GM12875 (cell line): ENCODE measurements at regions not wholly inside any gene's neighbourhood (a gene's known extent, or its start where the extent isn't known, plus 50 kb on each side); places are given as distances from the start of the nearest gene placed in this dataset.

Source experiments
- H3K4me3 ChIP-seq: one replicate; pipeline ENCODE4 v1.5.1; 2011; ENCODE audit warnings: low read depth, low read length, control low read depth
- TF ChIP-seq, protein P1 (sequence below): IDR thresholded peaks from 2 replicates; pipeline ENCODE4 v1.5.1; 2011; ENCODE audit warnings: low read depth, mild to moderate bottlenecking, control low read depth, inconsistent platforms, low read length, moderate library complexity, borderline replicate concordance; ENCODE audit not compliant: insufficient read depth

DNA sequence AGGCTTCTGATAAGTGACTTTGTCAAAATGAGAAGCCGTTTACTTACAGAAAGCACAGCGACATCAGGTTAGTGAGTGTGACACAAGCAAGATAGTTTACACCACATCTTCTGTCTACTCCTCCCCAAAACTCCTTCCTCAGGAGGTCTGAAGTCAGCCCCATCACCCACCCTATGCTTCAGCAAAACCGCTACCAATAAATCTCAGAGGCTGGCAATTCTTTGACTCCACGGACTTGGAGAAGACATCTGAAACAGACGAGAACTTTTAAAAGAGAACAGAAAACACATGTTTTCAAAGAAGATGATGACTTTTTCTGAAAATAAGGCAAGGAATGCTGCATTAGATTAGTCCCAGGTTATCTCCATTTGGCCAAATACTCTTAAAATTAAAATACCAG is 261.1 kb downstream of the TBC1D4 start:
- TF ChIP-seq, protein P1, sequence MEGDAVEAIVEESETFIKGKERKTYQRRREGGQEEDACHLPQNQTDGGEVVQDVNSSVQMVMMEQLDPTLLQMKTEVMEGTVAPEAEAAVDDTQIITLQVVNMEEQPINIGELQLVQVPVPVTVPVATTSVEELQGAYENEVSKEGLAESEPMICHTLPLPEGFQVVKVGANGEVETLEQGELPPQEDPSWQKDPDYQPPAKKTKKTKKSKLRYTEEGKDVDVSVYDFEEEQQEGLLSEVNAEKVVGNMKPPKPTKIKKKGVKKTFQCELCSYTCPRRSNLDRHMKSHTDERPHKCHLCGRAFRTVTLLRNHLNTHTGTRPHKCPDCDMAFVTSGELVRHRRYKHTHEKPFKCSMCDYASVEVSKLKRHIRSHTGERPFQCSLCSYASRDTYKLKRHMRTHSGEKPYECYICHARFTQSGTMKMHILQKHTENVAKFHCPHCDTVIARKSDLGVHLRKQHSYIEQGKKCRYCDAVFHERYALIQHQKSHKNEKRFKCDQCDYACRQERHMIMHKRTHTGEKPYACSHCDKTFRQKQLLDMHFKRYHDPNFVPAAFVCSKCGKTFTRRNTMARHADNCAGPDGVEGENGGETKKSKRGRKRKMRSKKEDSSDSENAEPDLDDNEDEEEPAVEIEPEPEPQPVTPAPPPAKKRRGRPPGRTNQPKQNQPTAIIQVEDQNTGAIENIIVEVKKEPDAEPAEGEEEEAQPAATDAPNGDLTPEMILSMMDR, result no peak
- H3K4me3 ChIP-seq, result no peak overlapping the region

DNA sequence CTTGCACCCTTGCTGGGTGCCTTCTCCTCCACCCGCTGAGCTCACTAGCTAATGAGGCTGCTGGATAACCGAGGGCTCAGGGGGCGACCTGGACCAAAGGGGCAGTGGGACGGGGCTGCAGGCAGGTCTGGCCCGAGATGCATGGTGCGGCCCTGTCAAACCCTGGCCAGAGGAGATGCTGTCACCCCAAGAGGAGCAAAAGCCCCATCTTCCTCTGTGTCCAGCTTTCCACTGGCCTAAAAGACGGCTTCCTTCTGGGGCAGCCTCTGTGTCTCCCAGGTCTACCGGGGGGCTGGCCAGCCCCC is 261.8 kb downstream of the TBC1D4 start:
- TF ChIP-seq, protein P1, result no peak

DNA sequence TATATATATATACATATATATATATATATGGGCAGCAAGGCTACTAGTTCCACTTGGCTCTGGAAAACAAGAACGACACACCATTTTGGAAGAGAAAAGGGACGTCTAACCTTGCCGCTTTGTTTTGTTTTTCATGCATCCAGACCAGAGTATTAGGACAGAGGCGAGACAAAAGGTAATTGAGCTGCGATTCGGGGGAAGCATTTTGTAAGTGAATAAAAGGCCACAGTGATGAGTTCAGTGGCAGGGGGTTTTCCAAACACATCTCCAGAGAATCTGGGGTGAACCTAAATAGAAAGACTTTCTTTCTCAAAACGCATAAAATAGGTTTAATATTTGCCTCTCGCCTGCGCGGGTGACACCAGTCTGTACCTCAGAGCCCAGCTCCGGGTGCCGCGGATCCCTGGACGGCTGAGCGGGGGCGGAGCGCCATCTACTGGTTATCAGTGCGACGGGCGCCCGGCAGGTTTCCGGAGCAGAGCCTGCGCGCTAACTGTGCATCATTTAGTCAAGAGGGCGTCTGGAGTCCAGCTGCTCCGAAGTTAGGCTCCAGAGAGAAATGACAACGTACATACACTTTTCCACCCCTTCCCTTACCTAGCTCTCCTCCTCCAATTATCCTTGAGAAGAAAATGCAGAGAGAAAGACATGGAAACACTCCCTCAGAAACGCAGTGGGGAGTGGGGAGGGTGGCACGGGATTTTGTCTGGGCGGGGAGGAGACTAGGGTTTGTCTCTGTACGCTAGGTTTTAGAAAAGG is 262.3 kb downstream of the TBC1D4 start:
- no peak overlapping the region for H3K4me3 ChIP-seq
- TF ChIP-seq, protein P1, result peak; percentile 93

More for the DNA sequence above, 261.8 kb downstream of the TBC1D4 start:
- H3K4me3 ChIP-seq, result no peak overlapping the region

DNA sequence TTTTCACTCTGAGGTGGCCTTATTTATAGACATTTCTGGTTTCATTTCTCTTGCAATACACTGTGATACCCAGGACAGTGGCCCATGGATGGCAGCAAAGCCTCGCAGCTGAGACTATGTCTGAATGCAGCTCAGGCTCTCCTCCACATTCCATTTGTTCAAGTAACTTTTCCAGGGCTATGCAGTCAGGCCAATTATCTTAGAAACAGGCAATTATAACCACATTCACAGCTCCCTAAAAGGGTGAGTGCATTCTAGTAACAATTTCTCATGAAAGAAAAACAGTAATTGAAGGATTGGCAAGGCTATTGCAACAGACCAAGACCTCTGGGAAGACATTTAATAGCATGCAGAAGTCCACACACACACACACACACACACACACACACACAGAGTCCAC is 264.0 kb downstream of the TBC1D4 start:
- H3K4me3 ChIP-seq, result no peak overlapping the region
- TF ChIP-seq, protein P1, result no peak

DNA sequence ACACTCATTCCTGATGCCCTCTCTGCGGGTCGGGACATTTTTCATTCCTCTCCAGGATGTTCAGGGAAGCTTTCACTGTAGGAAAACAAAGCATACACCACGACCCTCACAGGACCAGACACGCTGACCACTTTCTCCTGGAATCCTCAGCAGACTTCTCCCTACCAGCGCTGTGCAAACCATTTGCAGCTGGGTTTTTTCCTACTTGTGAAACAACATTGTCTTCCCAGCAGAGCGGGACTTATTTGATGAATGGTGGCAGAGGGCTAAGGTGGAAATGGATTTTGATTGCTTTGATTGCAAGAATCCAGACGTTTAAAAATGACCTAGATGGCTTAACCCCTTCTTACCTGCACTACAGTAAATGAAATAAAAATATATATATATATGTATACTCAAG is 265.9 kb downstream of the TBC1D4 start:
- TF ChIP-seq, protein P1, result no peak
- no peak overlapping the region for H3K4me3 ChIP-seq

DNA sequence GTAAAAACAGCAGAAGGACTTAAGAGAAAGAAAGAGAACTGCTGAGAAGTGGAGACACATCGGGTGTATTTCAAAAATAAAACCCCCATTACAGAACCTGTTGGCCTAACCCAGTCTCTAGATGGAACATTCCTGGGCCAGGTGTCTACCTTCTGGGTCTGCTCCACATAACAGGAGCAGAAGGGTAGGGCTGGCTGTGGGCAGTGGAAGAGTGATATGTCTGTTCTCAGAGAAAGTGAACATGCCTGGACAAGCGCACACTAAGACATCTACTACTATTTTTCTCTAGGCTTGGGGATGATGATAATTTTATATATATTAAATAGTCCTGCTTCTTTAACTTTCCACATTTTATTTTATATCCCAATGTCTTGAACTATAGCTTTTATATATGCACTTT is 267.1 kb downstream of the TBC1D4 start:
- TF ChIP-seq, protein P1, result no peak
- H3K4me3 ChIP-seq, result no peak overlapping the region

DNA sequence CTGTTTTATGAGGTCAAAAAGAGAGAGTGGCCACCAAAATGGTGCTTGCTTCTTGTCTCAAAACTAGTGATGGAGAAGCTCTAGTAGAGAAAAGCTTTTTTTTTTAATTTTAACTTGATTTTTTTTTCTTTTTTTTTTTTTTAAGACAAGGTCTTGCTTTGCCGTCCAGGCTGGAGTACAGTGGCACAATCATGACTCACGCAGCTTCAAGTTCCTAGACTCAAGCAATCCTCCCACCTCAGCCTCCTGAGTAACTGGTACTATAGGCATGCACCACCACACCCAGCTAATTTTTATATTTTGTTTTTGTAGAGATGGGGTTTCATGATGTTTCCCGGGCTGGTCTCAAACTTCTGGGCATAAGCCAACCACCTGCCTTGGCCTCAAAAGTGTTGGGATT is 279.0 kb downstream of the TBC1D4 start:
- H3K4me3 ChIP-seq, result no peak overlapping the region
- TF ChIP-seq, protein P1, result no peak
